Endothelial cell of umbilical vein (primary cell): ENCODE measurements at regions not wholly inside any gene's neighbourhood (a gene's known extent, or its start where the extent isn't known, plus 50 kb on each side); places are given as distances from the start of the nearest gene placed in this dataset.

ENCODE experiments used
- CTCF ChIP-seq, 2 donors: IDR thresholded peaks; 1 replicate in 1 of 2; 2 replicates in 1 of 2; pipeline ENCODE4 v1.5.1; 2011; ENCODE audit warnings: low read length in 2 of 2, mild to moderate bottlenecking in 2 of 2, moderate library complexity in 2 of 2, control low read depth in 1 of 2, inconsistent platforms in 1 of 2, low read depth in 1 of 2; ENCODE audit not compliant: insufficient read depth in 1 of 2; ENCODE audit errors: extremely low read depth in 1 of 2
- EZH2 ChIP-seq: IDR thresholded peaks from 2 replicates; pipeline ENCODE4 v1.6.1; 2012; ENCODE audit warnings: borderline replicate concordance, low read depth, mild to moderate bottlenecking, moderate library complexity, low read length, inconsistent platforms; ENCODE audit not compliant: severe bottlenecking
- JUN ChIP-seq: IDR thresholded peaks from 2 replicates; pipeline ENCODE4 v1.6.1; 2011; ENCODE audit warnings: borderline replicate concordance, low read depth; ENCODE audit not compliant: insufficient read length, insufficient read depth
- MAX ChIP-seq: IDR thresholded peaks from 2 replicates; pipeline ENCODE4 v1.6.1; 2011; ENCODE audit not compliant: insufficient read depth, insufficient read length
- MYC ChIP-seq: IDR thresholded peaks from one replicate; pipeline ENCODE4 v1.6.1; 2011; ENCODE audit warnings: mild to moderate bottlenecking, low read depth, low read length
- POLR2A ChIP-seq: IDR thresholded peaks from 2 replicates; pipeline ENCODE4 v1.6.1; 2012; ENCODE audit warnings: low read depth, mild to moderate bottlenecking, control low read depth, low read length
- POLR2AphosphoS5 ChIP-seq: IDR thresholded peaks from 2 replicates; pipeline ENCODE4 v1.6.1; 2012; ENCODE audit warnings: low read depth, mild to moderate bottlenecking, control low read depth, low read length, moderate library complexity; ENCODE audit not compliant: insufficient read depth

- TF ChIP-seq CTCF (IDR thresholded peaks at IDR 0.05; ENCODE audit: extremely low read depth in 1 of 2, insufficient read depth in 1 of 2, low read depth in 1 of 2, low read length in 2 of 2) = no peak
- no peak for TF ChIP-seq POLR2A
- TF ChIP-seq POLR2AphosphoS5 = no peak
- TF ChIP-seq EZH2 = no peak
- no peak for TF ChIP-seq JUN
- no peak for TF ChIP-seq MAX
- no peak for TF ChIP-seq MYC
Measured at GRCh38 chrX:20685652-20686051, 418.9 kb upstream of the RPS6KA3 start.
